SU-DHL-6 (cell line): ENCODE measurements at regions not wholly inside any gene's neighbourhood (a gene's known extent, or its start where the extent isn't known, plus 50 kb on each side); places are given as distances from the start of the nearest gene placed in this dataset.

ENCODE experiments used
- CTCF ChIP-seq: fragments of 200-600 bp; sonication (generic); IDR thresholded peaks from one replicate; pipeline ENCODE4 v1.5.1; 2017; ENCODE audit warnings: antibody characterized with exemption, mild to moderate bottlenecking, low read length, moderate library complexity; ENCODE audit not compliant: insufficient read depth, poor library complexity, severe bottlenecking
- EZH2phosphoT487 ChIP-seq: fragments of 200-600 bp; sonication (generic), shearing (Covaris generic); conservative IDR thresholded peaks from 2 replicates; pipeline ENCODE4 v1.6.1; 2018; ENCODE audit warnings: mild to moderate bottlenecking, antibody characterized with exemption, low read length, moderate library complexity, mixed read lengths

GRCh38 chr1:221946768-221947167 lies 204.9 kb upstream of the DUSP10 start:
- TF ChIP-seq CTCF (no peak), EZH2phosphoT487 (no peak)
